Spleen (tissue), 11 donors: ENCODE measurements at regions not wholly inside any gene's neighbourhood (a gene's known extent, or its start where the extent isn't known, plus 50 kb on each side); places are given as distances from the start of the nearest gene placed in this dataset.

Source experiments
- DNase-seq: peaks from one replicate; pipeline ENCODE4 v3.0.0-alpha.2; 2020
- H3K27ac ChIP-seq, 8 donors: fragments of 200-600 bp; sonication (generic) in 7 of 8; 1 replicate in 4 of 8; 2 replicates in 4 of 8; pipeline versions ENCODE4 v1.5.0 to v1.8.0; 2016 to 2021; ENCODE audit warnings: inconsistent platforms in 4 of 8, mild to moderate bottlenecking in 4 of 8, moderate library complexity in 1 of 8
- H3K27me3 ChIP-seq, 7 donors: fragments of 200-600 bp; sonication (generic) in 6 of 7; replicated peaks in 1 of 7; 1 replicate in 4 of 7; 2 replicates in 3 of 7; pipeline versions ENCODE4 v1.5.0 to v1.8.0; 2016 to 2021; ENCODE audit warnings: inconsistent platforms in 3 of 7, mild to moderate bottlenecking in 1 of 7
- H3K36me3 ChIP-seq, 6 donors: fragments of 200-600 bp; sonication (generic) in 5 of 6; 1 replicate in 4 of 6; 2 replicates in 2 of 6; pipeline versions ENCODE4 v1.5.0 to v1.8.0; 2016 to 2021; ENCODE audit warnings: inconsistent platforms in 2 of 6
- H3K4me1 ChIP-seq, 6 donors: fragments of 200-600 bp; sonication (generic) in 5 of 6; 1 replicate in 3 of 6; 2 replicates in 3 of 6; pipeline versions ENCODE4 v1.5.0 to v1.8.0; 2016 to 2021; ENCODE audit warnings: inconsistent platforms in 3 of 6
- H3K4me3 ChIP-seq, 8 donors: fragments of 200-600 bp; sonication (generic) in 7 of 8; 1 replicate in 4 of 8; 2 replicates in 4 of 8; pipeline versions ENCODE4 v1.5.0 to v1.8.0; 2016 to 2021; ENCODE audit warnings: inconsistent platforms in 4 of 8, mild to moderate bottlenecking in 4 of 8, moderate library complexity in 2 of 8
- H3K9me3 ChIP-seq, 8 donors: fragments of 200-600 bp; sonication (generic) in 7 of 8; 1 replicate in 4 of 8; 2 replicates in 4 of 8; pipeline versions ENCODE4 v1.5.0 to v1.8.0; 2016 to 2021; ENCODE audit warnings: inconsistent platforms in 4 of 8
- POLR2A ChIP-seq, 3 donors: fragments of 450-650 bp; IDR thresholded peaks; one replicate each; pipeline ENCODE4 v1.5.1; 2017; ENCODE audit warnings: antibody characterized with exemption in 3 of 3, mild to moderate bottlenecking in 1 of 3
- POLR2AphosphoS5 ChIP-seq, 3 donors: sonication (generic); formaldehyde crosslinking; IDR thresholded peaks; one replicate each; pipeline ENCODE4 v1.5.1; 2017; ENCODE audit warnings: antibody characterized with exemption in 3 of 3
- WGBS, 5 donors: extraction: QIAGEN DNeasy Blood & Tissue Kit in 3 of 5; methylation state at CpG; one replicate each; pipeline versions ENCODE4 v1.1.5 to v1.1.7; 2013 to 2018; 5-methylcytosine and 5-hydroxymethylcytosine counted together
- intact Hi-C: fragments of 100-400 bp; cut with DNase I; formaldehyde crosslinking; loops from one replicate; pipeline ENCODE4 v1.15.0; 2023; ENCODE audit warnings: low total_unique reads
- TF ChIP-seq, protein P1 (sequence below), 11 experiments: fragments of 200-600 bp in 7 of 11; fragments of 450-650 bp in 4 of 11; sonication (generic) in 4 of 11; IDR thresholded peaks in 8 of 11; conservative IDR thresholded peaks in 3 of 11; 1 replicate in 7 of 11; 2 replicates in 4 of 11; pipeline versions ENCODE4 v1.4.0 to v1.8.0; 2016 to 2021; ENCODE audit warnings: antibody characterized with exemption in 11 of 11, inconsistent platforms in 4 of 11, mild to moderate bottlenecking in 1 of 11
- donor health status: healthy with polysubstance abuse.
- donor health status: DM: no; HTN: no; CAD: no; lungs with moderate emphysema.
- donor health status: DM: no; HTN: no; CAD: no.
- donor health status: Bipolar disorder and iron deficiency.
- donor health status: healthy.
- donor health status: DM: no; HTN: no; CAD: no.
- donor health status: DM: yes; HTN: yes; CAD: no.

DNA sequence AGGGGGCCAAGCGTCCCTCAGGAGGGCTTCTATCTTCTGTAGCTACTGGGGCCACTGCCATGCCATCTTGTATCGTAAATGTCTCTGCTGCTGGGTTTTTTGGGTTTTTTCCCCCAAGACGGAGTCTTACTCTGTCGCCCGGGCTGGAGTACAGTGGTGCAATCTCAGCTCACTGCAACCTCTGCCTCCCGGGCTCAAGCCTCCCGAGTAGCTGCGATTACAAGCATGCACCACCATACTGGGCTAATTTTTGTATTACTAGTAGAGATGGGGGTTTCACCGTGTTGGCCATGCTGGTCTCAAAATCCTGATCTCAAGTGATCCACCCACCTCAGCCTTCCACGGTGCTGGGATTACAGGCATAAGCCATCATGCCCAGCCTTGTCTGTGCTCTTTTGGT lies 111.3 kb upstream of the LOC128125822 start:
- WGBS, 5 donors: 90 to 97% (median 91%) methylated on average over 10 of the region's 10 CpGs
- no peak overlapping the region for H3K27ac ChIP-seq
- DNase-seq: no peak
- H3K4me3 ChIP-seq: no peak overlapping the region
- H3K4me1 ChIP-seq: no peaks in the 10 kb centered on the region
- intact Hi-C loops: no loop called here
- H3K9me3 ChIP-seq: no peaks in the 10 kb centered on the region
- H3K27me3 ChIP-seq: no peaks in the 10 kb centered on the region
- H3K36me3 ChIP-seq: no peaks in the 10 kb centered on the region
- TF ChIP-seq, protein P1, sequence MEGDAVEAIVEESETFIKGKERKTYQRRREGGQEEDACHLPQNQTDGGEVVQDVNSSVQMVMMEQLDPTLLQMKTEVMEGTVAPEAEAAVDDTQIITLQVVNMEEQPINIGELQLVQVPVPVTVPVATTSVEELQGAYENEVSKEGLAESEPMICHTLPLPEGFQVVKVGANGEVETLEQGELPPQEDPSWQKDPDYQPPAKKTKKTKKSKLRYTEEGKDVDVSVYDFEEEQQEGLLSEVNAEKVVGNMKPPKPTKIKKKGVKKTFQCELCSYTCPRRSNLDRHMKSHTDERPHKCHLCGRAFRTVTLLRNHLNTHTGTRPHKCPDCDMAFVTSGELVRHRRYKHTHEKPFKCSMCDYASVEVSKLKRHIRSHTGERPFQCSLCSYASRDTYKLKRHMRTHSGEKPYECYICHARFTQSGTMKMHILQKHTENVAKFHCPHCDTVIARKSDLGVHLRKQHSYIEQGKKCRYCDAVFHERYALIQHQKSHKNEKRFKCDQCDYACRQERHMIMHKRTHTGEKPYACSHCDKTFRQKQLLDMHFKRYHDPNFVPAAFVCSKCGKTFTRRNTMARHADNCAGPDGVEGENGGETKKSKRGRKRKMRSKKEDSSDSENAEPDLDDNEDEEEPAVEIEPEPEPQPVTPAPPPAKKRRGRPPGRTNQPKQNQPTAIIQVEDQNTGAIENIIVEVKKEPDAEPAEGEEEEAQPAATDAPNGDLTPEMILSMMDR (IDR thresholded peaks at IDR 0.05 in 8 of 11, conservative IDR thresholded peaks at IDR 0.05 in 3 of 11): no peak
- TF ChIP-seq POLR2AphosphoS5 (IDR thresholded peaks at IDR 0.05) (no peak), POLR2A (IDR thresholded peaks at IDR 0.05) (no peak)

- no peaks in the 10 kb centered on the region for H3K36me3 ChIP-seq
- no peak overlapping the region for H3K27ac ChIP-seq
- intact Hi-C loops: no loop called here
- H3K27me3 ChIP-seq: no peaks in the 10 kb centered on the region
- no peaks in the 10 kb centered on the region for H3K9me3 ChIP-seq
- H3K4me1 ChIP-seq: no peaks in the 10 kb centered on the region
- no peak overlapping the region for H3K4me3 ChIP-seq
- no peak for TF ChIP-seq POLR2A (IDR thresholded peaks at IDR 0.05)
- TF ChIP-seq, protein P1 (IDR thresholded peaks at IDR 0.05 in 8 of 11, conservative IDR thresholded peaks at IDR 0.05 in 3 of 11): no peak
- no peak for TF ChIP-seq POLR2AphosphoS5 (IDR thresholded peaks at IDR 0.05)
- DNase-seq: no peak
These were observed 108.2 kb upstream of the LOC128125822 start for GRCh38 chr6:63464060-63464459.

- TF ChIP-seq POLR2AphosphoS5 (IDR thresholded peaks at IDR 0.05) (no peak), POLR2A (IDR thresholded peaks at IDR 0.05) (no peak)
- TF ChIP-seq, protein P1 (IDR thresholded peaks at IDR 0.05 in 8 of 11, conservative IDR thresholded peaks at IDR 0.05 in 3 of 11): no peak
- intact Hi-C loops: no loop called here
- Histone ChIP-seq H3K4me3 (no peak overlapping the region), H3K9me3 (no peaks in the 10 kb centered on the region), H3K27me3 (no peaks in the 10 kb centered on the region), H3K27ac (no peak overlapping the region), H3K36me3 (no peaks in the 10 kb centered on the region), H3K4me1 (no peaks in the 10 kb centered on the region)
- no peak for DNase-seq
- WGBS, 5 donors: 89 to 96% (median 94%) methylated on average over 2 of the region's 2 CpGs
These were observed 106.5 kb upstream of the LOC128125822 start for GRCh38 chr6:63465750-63466149.

DNA sequence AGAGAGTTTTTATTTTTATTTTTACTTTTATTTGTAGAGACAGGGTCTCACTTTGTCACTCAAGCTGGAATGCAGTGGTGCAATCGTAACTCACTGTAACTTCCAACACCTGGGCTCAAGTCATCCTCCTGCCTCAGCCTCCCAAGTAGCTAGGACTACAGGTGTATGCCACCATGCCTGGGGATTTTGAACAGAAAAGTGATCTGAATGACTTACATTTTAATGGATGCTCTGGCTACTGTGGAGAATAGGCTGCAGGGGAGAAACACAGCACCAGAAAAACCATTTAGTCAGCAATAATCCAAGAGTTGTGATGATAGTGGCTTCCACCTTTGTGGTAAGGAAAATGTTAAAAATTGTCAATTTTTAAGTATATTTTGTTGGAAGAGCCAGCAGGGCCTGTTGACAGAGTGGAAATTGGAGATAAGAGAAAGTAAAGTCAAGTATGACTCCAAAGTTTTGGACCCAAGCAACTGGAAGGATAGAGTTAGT lies 106.0 kb upstream of the LOC128125822 start:
- no peaks in the 10 kb centered on the region for H3K4me1 ChIP-seq
- H3K4me3 ChIP-seq: no peak overlapping the region
- no peak for DNase-seq
- intact Hi-C loops: no loop called here
- no peaks in the 10 kb centered on the region for H3K36me3 ChIP-seq
- TF ChIP-seq, protein P1 (IDR thresholded peaks at IDR 0.05 in 8 of 11, conservative IDR thresholded peaks at IDR 0.05 in 3 of 11): no peak
- TF ChIP-seq POLR2A (IDR thresholded peaks at IDR 0.05): no peak
- TF ChIP-seq POLR2AphosphoS5 (IDR thresholded peaks at IDR 0.05): no peak
- WGBS, 5 donors: 76 to 97% (median 90%) methylated on average over 1 of the region's 1 CpG
- H3K27ac ChIP-seq: no peak overlapping the region
- no peaks in the 10 kb centered on the region for H3K27me3 ChIP-seq
- H3K9me3 ChIP-seq: no peaks in the 10 kb centered on the region
